ENCODE measurements at regions not wholly inside any gene's neighbourhood (a gene's known extent, or its start where the extent isn't known, plus 50 kb on each side); places are given as distances from the start of the nearest gene placed in this dataset.
"Not testable (repeated sequence)": the region's sequence is repeated elsewhere in the genome, so short reads cannot be mapped to it uniquely, and the experiment has no call there.

- Histone ChIP-seq H3K27me3 (no peaks in the 10 kb centered on the region), H3K4me1 (no peaks in the 10 kb centered on the region), H3K36me3 (no peaks in the 10 kb centered on the region), H3K4me3 (no peak overlapping the region), H3K9me3 (no peaks in the 10 kb centered on the region), H3K27ac (no peak overlapping the region)
- DNase-seq, result no peak
- TF ChIP-seq POLR2A (IDR thresholded peaks at IDR 0.05), result no peak
- TF ChIP-seq CTCF (IDR thresholded peaks at IDR 0.05), result no peak
Observed at GRCh38 chr2:67613227-67613626, 216.1 kb downstream of the ETAA1 start.

GRCh38 chr2:67614454-67614853 is 217.3 kb downstream of the ETAA1 start:
- no peaks in the 10 kb centered on the region for H3K4me1 ChIP-seq
- no peak for TF ChIP-seq CTCF (IDR thresholded peaks at IDR 0.05)
- no peak for DNase-seq
- H3K36me3 ChIP-seq, result no peaks in the 10 kb centered on the region
- H3K4me3 ChIP-seq, result no peak overlapping the region
- H3K9me3 ChIP-seq, result no peaks in the 10 kb centered on the region
- H3K27ac ChIP-seq, result no peak overlapping the region
- no peaks in the 10 kb centered on the region for H3K27me3 ChIP-seq

GRCh38 chr2:67616749-67617148 is 219.6 kb downstream of the ETAA1 start:
- H3K4me1 ChIP-seq, result no peaks in the 10 kb centered on the region
- no peaks in the 10 kb centered on the region for H3K36me3 ChIP-seq
- TF ChIP-seq POLR2A (IDR thresholded peaks at IDR 0.05) (no peak), CTCF (IDR thresholded peaks at IDR 0.05) (no peak)
- H3K4me3 ChIP-seq, result no peak overlapping the region
- H3K27me3 ChIP-seq, result no peaks in the 10 kb centered on the region
- DNase-seq, result no peak
- H3K27ac ChIP-seq, result no peak overlapping the region
- H3K9me3 ChIP-seq, result no peaks in the 10 kb centered on the region

- no peak for DNase-seq
- TF ChIP-seq POLR2A (IDR thresholded peaks at IDR 0.05) (no peak), CTCF (IDR thresholded peaks at IDR 0.05) (no peak)
- Histone ChIP-seq H3K36me3 (no peaks in the 10 kb centered on the region), H3K27me3 (no peaks in the 10 kb centered on the region), H3K27ac (no peak overlapping the region), H3K4me3 (no peak overlapping the region), H3K9me3 (no peaks in the 10 kb centered on the region), H3K4me1 (no peaks in the 10 kb centered on the region)
Observed at GRCh38 chr2:67619204-67619603, 222.1 kb downstream of the ETAA1 start.

- not testable (repeated sequence) for H3K4me1 ChIP-seq, DNase-seq, H3K27ac ChIP-seq
Observed at GRCh38 chr2:67623741-67624140, 226.6 kb downstream of the ETAA1 start.

GRCh38 chr2:67625178-67625577 is 228.0 kb downstream of the ETAA1 start:
- Histone ChIP-seq H3K4me3 (no peak overlapping the region), H3K9me3 (no peaks in the 10 kb centered on the region), H3K36me3 (no peaks in the 10 kb centered on the region), H3K4me1 (no peaks in the 10 kb centered on the region), H3K27me3 (no peaks in the 10 kb centered on the region), H3K27ac (no peak overlapping the region)
- TF ChIP-seq POLR2A (IDR thresholded peaks at IDR 0.05) (no peak), CTCF (IDR thresholded peaks at IDR 0.05) (no peak)
- no peak for DNase-seq

More at GRCh38 chr2:67623741-67624140, 226.6 kb downstream of the ETAA1 start:
- not testable (repeated sequence) for H3K9me3 ChIP-seq, H3K27me3 ChIP-seq, H3K4me3 ChIP-seq, H3K36me3 ChIP-seq
